ENCODE measurements at regions not wholly inside any gene's neighbourhood (a gene's known extent, or its start where the extent isn't known, plus 50 kb on each side); places are given as distances from the start of the nearest gene placed in this dataset.

GRCh38 chr5:163385271-163385670 is 52.1 kb upstream of the CCNG1 start:
- TF ChIP-seq CTCF (IDR thresholded peaks at IDR 0.05; ENCODE audit: poor library complexity) = no peak
- no peak for TF ChIP-seq EZH2phosphoT487 (IDR thresholded peaks at IDR 0.05; ENCODE audit: low read depth, severe bottlenecking, unreplicated experiment)
